SK-N-SH treated with all-trans-retinoic acid at 6 μM for 48 hours (cell line): ENCODE measurements at regions not wholly inside any gene's neighbourhood (a gene's known extent, or its start where the extent isn't known, plus 50 kb on each side); places are given as distances from the start of the nearest gene placed in this dataset.

Source experiments
- ATAC-seq: fragments of 200-7000 bp; cut with Tn5 transposase; 3 replicates; pipeline ENCODE4 v1.9.1; 2020; ENCODE audit warnings: mild to moderate bottlenecking, moderate library complexity
- ARNTL ChIP-seq: fragments of 450-650 bp; formaldehyde crosslinking; IDR thresholded peaks from 2 replicates; pipeline ENCODE4 v1.5.0; 2020; ENCODE audit warnings: low read depth, mild to moderate bottlenecking, moderate library complexity, borderline replicate concordance
- BACH2 ChIP-seq: fragments of 250-450 bp; sonication (Bioruptor Pico); IDR thresholded peaks from 2 replicates; pipeline ENCODE4 v1.9.0; 2021; ENCODE audit warnings: mild to moderate bottlenecking, borderline replicate concordance
- CSDC2 ChIP-seq: fragments of 250-450 bp; sonication (Bioruptor Pico); IDR thresholded peaks from 2 replicates; pipeline ENCODE4 v1.5.0; 2020; ENCODE audit warnings: mild to moderate bottlenecking, moderate library complexity
- ESRRG ChIP-seq: fragments of 250-450 bp; sonication (Bioruptor Pico); IDR thresholded peaks from 2 replicates; pipeline ENCODE4 v1.6.1; 2021; ENCODE audit warnings: mild to moderate bottlenecking
- GLIS3 ChIP-seq: fragments of 250-450 bp; sonication (Bioruptor Pico); IDR thresholded peaks from 2 replicates; pipeline ENCODE4 v1.5.0; 2020; ENCODE audit warnings: mild to moderate bottlenecking, moderate library complexity
- ISL1 ChIP-seq: fragments of 250-450 bp; sonication (Bioruptor Pico); IDR thresholded peaks from 2 replicates; pipeline ENCODE4 v2.1.2; 2022; ENCODE audit warnings: mild to moderate bottlenecking, moderate library complexity
- OSR1 ChIP-seq: fragments of 250-450 bp; sonication (Bioruptor Pico); IDR thresholded peaks from 2 replicates; pipeline ENCODE4 v1.8.0; 2022; ENCODE audit warnings: moderate library complexity, mild to moderate bottlenecking, inconsistent platforms
- PATZ1 ChIP-seq: fragments of 250-450 bp; sonication (Bioruptor Pico); IDR thresholded peaks from 2 replicates; pipeline ENCODE4 v1.8.0; 2020; ENCODE audit warnings: mild to moderate bottlenecking, moderate library complexity, borderline replicate concordance
- POU6F1 ChIP-seq: fragments of 250-450 bp; sonication (Bioruptor Pico); IDR thresholded peaks from 2 replicates; pipeline ENCODE4 v1.8.0; 2021; ENCODE audit warnings: low read depth, mild to moderate bottlenecking, moderate library complexity, borderline replicate concordance
- RARB ChIP-seq: fragments of 250-450 bp; sonication (Bioruptor Pico); IDR thresholded peaks from 2 replicates; pipeline ENCODE4 v1.8.0; 2021; ENCODE audit warnings: mild to moderate bottlenecking, moderate library complexity
- SNAI2 ChIP-seq: fragments of 250-450 bp; sonication (Bioruptor Pico); IDR thresholded peaks from 2 replicates; pipeline ENCODE4 v1.5.0; 2020; ENCODE audit warnings: mild to moderate bottlenecking, moderate library complexity
- TCF4 ChIP-seq: fragments of 250-450 bp; sonication (Bioruptor Pico); IDR thresholded peaks from 2 replicates; pipeline ENCODE4 v1.8.0; 2021; ENCODE audit warnings: mild to moderate bottlenecking, moderate library complexity, borderline replicate concordance
- TOX ChIP-seq: fragments of 250-450 bp; sonication (Bioruptor Pico); IDR thresholded peaks from 2 replicates; pipeline ENCODE4 v1.8.0; 2021; ENCODE audit warnings: mild to moderate bottlenecking, moderate library complexity, borderline replicate concordance
- TSHZ2 ChIP-seq: fragments of 250-450 bp; sonication (Bioruptor Pico); IDR thresholded peaks from 2 replicates; pipeline ENCODE4 v1.5.0; 2020; ENCODE audit warnings: mild to moderate bottlenecking, moderate library complexity
- ZC3H10 ChIP-seq: fragments of 250-450 bp; sonication (Bioruptor Pico); IDR thresholded peaks from 2 replicates; pipeline ENCODE4 v1.5.1; 2021; ENCODE audit warnings: mild to moderate bottlenecking, moderate library complexity
- ZFP3 ChIP-seq: fragments of 250-450 bp; sonication (Bioruptor Pico); IDR thresholded peaks from 2 replicates; pipeline ENCODE4 v1.5.0; 2020; ENCODE audit warnings: mild to moderate bottlenecking, moderate library complexity
- ZFP30 ChIP-seq: fragments of 450-650 bp; formaldehyde crosslinking; IDR thresholded peaks from 2 replicates; pipeline ENCODE4 v1.5.0; 2022; ENCODE audit warnings: mild to moderate bottlenecking, moderate library complexity
- ZNF565 ChIP-seq: fragments of 450-650 bp; formaldehyde crosslinking; conservative IDR thresholded peaks from 2 replicates; pipeline ENCODE4 v1.5.0; 2020; ENCODE audit warnings: low read depth, mild to moderate bottlenecking, moderate library complexity
- ZNF70 ChIP-seq: fragments of 450-650 bp; formaldehyde crosslinking; IDR thresholded peaks from 2 replicates; pipeline ENCODE4 v1.5.0; 2020; ENCODE audit warnings: mild to moderate bottlenecking, moderate library complexity
- ZNF8 ChIP-seq: fragments of 450-650 bp; formaldehyde crosslinking; IDR thresholded peaks from 2 replicates; pipeline ENCODE4 v1.5.0; 2020; ENCODE audit warnings: mild to moderate bottlenecking, moderate library complexity
- TF ChIP-seq, protein P1 (sequence below): fragments of 250-450 bp; sonication (Bioruptor Pico); IDR thresholded peaks from 2 replicates; pipeline ENCODE4 v1.5.1; 2021; ENCODE audit warnings: mild to moderate bottlenecking, moderate library complexity
- TF ChIP-seq, protein P2 (sequence below): fragments of 250-450 bp; sonication (Bioruptor Pico); IDR thresholded peaks from 2 replicates; pipeline ENCODE4 v1.5.1; 2020; ENCODE audit warnings: low read depth, mild to moderate bottlenecking, moderate library complexity

- no peak for TF ChIP-seq RARB (CRISPR knock-in tag)
- TF ChIP-seq BACH2 = no peak
- no peak for TF ChIP-seq TSHZ2 (CRISPR knock-in tag)
- no peak for TF ChIP-seq POU6F1
- TF ChIP-seq CSDC2 (CRISPR knock-in tag) = no peak
- no peak for TF ChIP-seq PATZ1 (CRISPR knock-in tag)
- TF ChIP-seq GLIS3 (CRISPR knock-in tag) = no peak
- TF ChIP-seq, protein P1, sequence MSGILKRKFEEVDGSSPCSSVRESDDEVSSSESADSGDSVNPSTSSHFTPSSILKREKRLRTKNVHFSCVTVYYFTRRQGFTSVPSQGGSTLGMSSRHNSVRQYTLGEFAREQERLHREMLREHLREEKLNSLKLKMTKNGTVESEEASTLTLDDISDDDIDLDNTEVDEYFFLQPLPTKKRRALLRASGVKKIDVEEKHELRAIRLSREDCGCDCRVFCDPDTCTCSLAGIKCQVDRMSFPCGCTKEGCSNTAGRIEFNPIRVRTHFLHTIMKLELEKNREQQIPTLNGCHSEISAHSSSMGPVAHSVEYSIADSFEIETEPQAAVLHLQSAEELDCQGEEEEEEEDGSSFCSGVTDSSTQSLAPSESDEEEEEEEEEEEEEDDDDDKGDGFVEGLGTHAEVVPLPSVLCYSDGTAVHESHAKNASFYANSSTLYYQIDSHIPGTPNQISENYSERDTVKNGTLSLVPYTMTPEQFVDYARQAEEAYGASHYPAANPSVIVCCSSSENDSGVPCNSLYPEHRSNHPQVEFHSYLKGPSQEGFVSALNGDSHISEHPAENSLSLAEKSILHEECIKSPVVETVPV = no peak
- TF ChIP-seq OSR1 (CRISPR knock-in tag) = no peak
- no peak for TF ChIP-seq SNAI2
- no peak for TF ChIP-seq ZNF8 (CRISPR knock-in tag)
- no peak for TF ChIP-seq TCF4 (CRISPR knock-in tag)
- no peak for TF ChIP-seq ZNF70
- no peak for TF ChIP-seq ZNF565 (CRISPR knock-in tag)
- no peak for TF ChIP-seq ARNTL (CRISPR knock-in tag)
- TF ChIP-seq ESRRG (CRISPR knock-in tag) = no peak
- TF ChIP-seq TOX = no peak
- TF ChIP-seq ZC3H10 (CRISPR knock-in tag) = no peak
- no peak for TF ChIP-seq ISL1
- ATAC-seq = peak; percentile 100
Measured at GRCh38 chr4:159446266-159446976, 343.5 kb downstream of the RAPGEF2 start.

GRCh38 chr4:159447296-159447695, 344.4 kb downstream of the RAPGEF2 start:
- ATAC-seq = no peak
- TF ChIP-seq BACH2 = no peak
- TF ChIP-seq ZNF8 (CRISPR knock-in tag) = no peak
- TF ChIP-seq TCF4 (CRISPR knock-in tag) = no peak
- no peak for TF ChIP-seq ZFP30 (CRISPR knock-in tag)
- TF ChIP-seq POU6F1 = no peak
- TF ChIP-seq CSDC2 (CRISPR knock-in tag) = no peak
- TF ChIP-seq, protein P2, sequence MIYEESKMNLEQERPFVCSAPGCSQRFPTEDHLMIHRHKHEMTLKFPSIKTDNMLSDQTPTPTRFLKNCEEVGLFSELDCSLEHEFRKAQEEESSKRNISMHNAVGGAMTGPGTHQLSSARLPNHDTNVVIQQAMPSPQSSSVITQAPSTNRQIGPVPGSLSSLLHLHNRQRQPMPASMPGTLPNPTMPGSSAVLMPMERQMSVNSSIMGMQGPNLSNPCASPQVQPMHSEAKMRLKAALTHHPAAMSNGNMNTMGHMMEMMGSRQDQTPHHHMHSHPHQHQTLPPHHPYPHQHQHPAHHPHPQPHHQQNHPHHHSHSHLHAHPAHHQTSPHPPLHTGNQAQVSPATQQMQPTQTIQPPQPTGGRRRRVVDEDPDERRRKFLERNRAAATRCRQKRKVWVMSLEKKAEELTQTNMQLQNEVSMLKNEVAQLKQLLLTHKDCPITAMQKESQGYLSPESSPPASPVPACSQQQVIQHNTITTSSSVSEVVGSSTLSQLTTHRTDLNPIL (CRISPR knock-in tag) = no peak
- no peak for TF ChIP-seq ZNF565 (CRISPR knock-in tag)
- TF ChIP-seq ARNTL (CRISPR knock-in tag) = no peak
- TF ChIP-seq ZFP3 (CRISPR knock-in tag) = no peak
- no peak for TF ChIP-seq SNAI2
- no peak for TF ChIP-seq TSHZ2 (CRISPR knock-in tag)
- no peak for TF ChIP-seq ESRRG (CRISPR knock-in tag)
- TF ChIP-seq PATZ1 (CRISPR knock-in tag) = no peak
- TF ChIP-seq ZC3H10 (CRISPR knock-in tag) = no peak
- no peak for TF ChIP-seq OSR1 (CRISPR knock-in tag)
- no peak for TF ChIP-seq ISL1
